HEK293 (cell line): ENCODE measurements at regions not wholly inside any gene's neighbourhood (a gene's known extent, or its start where the extent isn't known, plus 50 kb on each side); places are given as distances from the start of the nearest gene placed in this dataset.

Experiments used
- REST ChIP-seq: fragments of 450-650 bp; formaldehyde crosslinking; IDR thresholded peaks from 2 replicates; pipeline ENCODE4 v1.5.1; 2016; ENCODE audit warnings: missing biosample characterization, missing genetic modification characterization
- YY1 ChIP-seq: fragments of 450-650 bp; formaldehyde crosslinking; IDR thresholded peaks from 2 replicates; pipeline ENCODE4 v1.5.1; 2018; ENCODE audit warnings: missing biosample characterization, missing genetic modification characterization
- ZNF211 ChIP-seq: fragments of 450-650 bp; formaldehyde crosslinking; IDR thresholded peaks from 2 replicates; pipeline ENCODE4 v1.5.1; 2016; ENCODE audit warnings: low read depth, missing biosample characterization, missing genetic modification characterization
- ZNF561 ChIP-seq: fragments of 450-650 bp; IDR thresholded peaks from 2 replicates; pipeline ENCODE4 v1.5.1; 2018; ENCODE audit warnings: missing biosample characterization, missing genetic modification characterization, borderline replicate concordance
- ZNF580 ChIP-seq: fragments of 450-650 bp; formaldehyde crosslinking; IDR thresholded peaks from 2 replicates; pipeline ENCODE4 v1.5.1; 2016; ENCODE audit warnings: missing biosample characterization, missing genetic modification characterization
- ZNF629 ChIP-seq: fragments of 450-650 bp; formaldehyde crosslinking; IDR thresholded peaks from 2 replicates; pipeline ENCODE4 v1.5.1; 2017; ENCODE audit warnings: missing biosample characterization, missing genetic modification characterization
- ZNF830 ChIP-seq: fragments of 450-650 bp; IDR thresholded peaks from 2 replicates; pipeline ENCODE4 v1.5.0; 2018; ENCODE audit warnings: missing biosample characterization, missing genetic modification characterization, low read depth, mild to moderate bottlenecking, moderate library complexity

GRCh38 chr5:94024620-94025019 is 283.2 kb upstream of the POU5F2 start:
- TF ChIP-seq YY1 (tag by site-specific recombination) = no peak
- TF ChIP-seq ZNF561 = no peak
- no peak for TF ChIP-seq ZNF830 (tag by site-specific recombination)
- TF ChIP-seq ZNF580 (tag by site-specific recombination) = no peak
- TF ChIP-seq ZNF211 = no peak
- no peak for TF ChIP-seq ZNF629 (tag by site-specific recombination)
- TF ChIP-seq REST (tag by site-specific recombination) = no peak
